GM18907 (cell line): ENCODE measurements at regions not wholly inside any gene's neighbourhood (a gene's known extent, or its start where the extent isn't known, plus 50 kb on each side); places are given as distances from the start of the nearest gene placed in this dataset.
"Not testable (repeated sequence)": the region's sequence is repeated elsewhere in the genome, so short reads cannot be mapped to it uniquely, and the experiment has no call there.

ENCODE experiments used
- ATAC-seq: cut with Tn5 transposase; IDR thresholded peaks from one replicate; pipeline ENCODE4 v1.9.1; 2021; ENCODE audit warnings: mild to moderate bottlenecking, moderate library complexity; ENCODE audit not compliant: unreplicated experiment

GRCh38 chr1:238326479-238326878 is 435.8 kb upstream of the ZP4 start:
- ATAC-seq, result not testable (repeated sequence)

DNA sequence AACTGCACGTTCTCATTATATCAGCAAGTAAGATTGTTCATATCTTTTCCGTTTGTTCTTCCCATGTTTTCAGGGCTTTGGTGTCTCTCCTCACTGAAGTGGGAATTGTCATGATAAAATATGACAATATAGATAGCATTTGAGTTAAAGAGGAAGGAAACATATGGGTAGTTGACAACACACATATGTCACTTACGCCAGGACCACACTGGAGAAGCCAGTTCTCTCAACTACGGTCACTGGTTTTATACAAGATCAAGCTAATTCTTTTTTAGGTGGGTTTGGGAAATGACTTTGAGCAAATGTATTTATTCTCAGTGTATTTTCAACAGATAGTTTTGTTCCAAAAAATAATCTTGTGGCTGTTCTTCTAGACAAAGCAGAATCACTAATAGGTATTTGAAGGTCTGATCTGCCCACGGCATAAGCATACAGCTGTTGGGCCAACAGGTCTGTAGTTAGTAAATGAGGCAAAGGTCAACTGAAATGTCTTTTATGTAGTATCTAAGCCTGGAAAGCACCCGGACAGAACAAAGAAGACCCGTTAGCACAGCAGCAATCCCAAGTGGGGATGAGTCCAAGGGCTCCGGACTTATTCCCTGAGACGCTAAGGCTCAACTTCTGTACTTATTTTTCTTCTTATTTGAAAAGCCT is 433.6 kb upstream of the ZP4 start:
- no peak for ATAC-seq

GRCh38 chr1:238323490-238323889 is 432.8 kb upstream of the ZP4 start:
- ATAC-seq, result no peak

GRCh38 chr1:238319957-238320356 is 429.2 kb upstream of the ZP4 start:
- ATAC-seq, result no peak

DNA sequence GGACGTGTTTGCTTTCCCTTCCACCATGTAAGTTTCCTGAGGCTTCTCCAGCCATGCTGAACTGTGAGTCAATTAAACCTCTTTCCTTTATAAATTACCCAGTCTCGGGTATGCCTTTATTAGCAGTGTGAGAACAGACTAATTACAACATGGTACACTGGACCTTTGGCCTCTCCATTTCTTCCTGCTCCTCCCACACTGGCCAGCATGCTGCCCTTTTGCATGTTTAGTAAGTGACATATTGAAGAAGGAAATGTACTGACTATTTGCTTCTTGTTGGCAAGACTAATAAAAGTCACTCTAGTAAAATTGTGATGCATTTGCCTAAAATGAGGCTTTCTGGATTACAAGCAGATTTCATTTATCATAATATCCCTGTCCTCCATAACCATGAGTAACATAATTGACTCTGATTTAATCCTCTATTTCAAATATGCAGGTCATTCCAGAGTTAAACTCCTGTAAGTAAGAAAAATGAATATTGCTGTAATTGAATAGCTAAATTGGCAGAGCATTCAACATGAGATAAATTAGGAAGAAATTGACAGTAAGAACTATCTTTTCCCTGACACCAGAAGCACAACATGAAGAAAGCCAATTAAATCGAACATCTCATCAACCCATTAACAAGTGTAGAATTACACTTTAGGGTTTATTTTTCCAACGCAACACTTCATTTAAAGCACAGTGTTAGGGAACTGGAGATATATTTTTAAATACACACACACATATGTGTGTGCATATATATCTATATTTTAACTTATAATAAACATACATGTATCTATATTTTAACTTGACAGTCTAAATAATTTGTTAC is 427.8 kb upstream of the ZP4 start:
- ATAC-seq, result no peak

DNA sequence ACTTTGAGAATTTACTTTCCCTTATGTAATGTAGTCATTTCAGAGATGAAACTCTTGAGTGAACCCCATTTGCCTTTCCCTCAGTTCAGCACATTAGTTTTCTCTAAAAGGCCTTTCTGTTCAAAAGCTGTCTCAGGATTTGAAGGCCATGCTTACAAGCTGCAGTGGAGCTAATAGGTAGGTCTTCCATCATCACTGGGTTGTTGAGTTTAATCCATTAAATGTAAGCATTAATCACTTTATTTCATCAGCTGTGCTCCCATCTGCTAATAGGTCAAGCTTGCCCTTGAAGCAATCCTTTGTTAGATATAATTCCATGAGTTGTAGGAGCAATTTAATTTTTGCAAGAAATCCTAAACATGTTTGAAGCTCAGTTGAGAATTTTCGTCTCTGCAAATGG is 422.2 kb upstream of the ZP4 start:
- ATAC-seq, result no peak

GRCh38 chr1:238306411-238306810 is 415.7 kb upstream of the ZP4 start:
- no peak for ATAC-seq

DNA sequence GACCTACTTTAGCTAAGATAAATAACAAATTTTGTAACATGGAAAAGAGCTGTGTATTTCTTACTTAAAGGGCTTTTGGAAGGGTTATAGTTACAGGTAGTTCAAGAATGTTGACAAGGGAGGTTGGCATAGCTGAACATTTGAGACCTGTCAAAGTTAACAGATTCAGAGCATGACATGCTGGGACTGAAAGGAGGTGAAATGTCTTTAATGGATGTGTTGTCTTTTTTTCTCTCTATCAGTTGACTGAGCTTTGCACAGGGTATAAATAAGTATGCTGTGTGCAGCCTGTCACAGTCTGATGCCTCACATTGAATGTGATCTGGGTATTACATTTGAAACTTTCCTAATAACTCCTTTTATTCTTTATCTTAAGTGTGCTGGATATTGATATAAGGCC is 411.9 kb upstream of the ZP4 start:
- no peak for ATAC-seq

DNA sequence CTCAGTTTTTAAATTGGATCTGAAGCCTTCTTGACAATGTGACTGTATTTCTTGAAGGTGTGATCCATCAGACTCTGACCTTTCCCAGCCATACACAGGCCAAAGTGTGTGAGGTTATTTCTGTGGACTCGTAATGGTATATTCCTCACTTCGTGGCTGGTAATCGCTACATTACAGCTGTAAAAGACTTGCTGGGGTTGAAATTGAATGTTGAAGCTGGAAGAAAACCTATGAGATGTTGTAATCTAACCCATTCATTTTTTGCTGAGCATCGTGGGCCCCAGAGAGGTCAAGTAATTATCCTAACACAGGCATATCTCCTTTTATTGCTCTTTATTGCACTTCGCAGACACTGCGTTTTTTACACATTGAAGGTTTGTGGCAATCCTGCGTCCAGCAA is 405.6 kb upstream of the ZP4 start:
- ATAC-seq, result no peak

GRCh38 chr1:238293075-238293474 is 402.4 kb upstream of the ZP4 start:
- ATAC-seq, result no peak

DNA sequence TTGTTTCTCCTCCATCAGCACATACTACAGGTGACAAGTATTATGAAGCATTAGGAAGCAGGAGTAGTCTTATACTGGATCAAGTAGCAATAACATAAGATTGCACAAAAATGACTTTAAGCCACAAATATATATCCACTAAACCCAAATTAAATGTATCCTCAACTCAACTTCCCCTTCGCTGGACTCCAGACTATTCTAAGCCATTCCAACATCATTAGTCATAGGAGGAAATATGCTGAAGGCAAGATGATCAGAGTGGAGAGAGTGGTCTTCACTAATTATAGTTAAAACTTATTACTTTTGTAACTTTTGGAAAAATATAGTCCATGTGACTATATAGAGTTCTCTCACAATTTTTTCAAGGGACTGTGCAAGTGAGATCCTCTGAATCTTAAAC is 390.7 kb upstream of the ZP4 start:
- no peak for ATAC-seq

- ATAC-seq, result no peak
Measured at GRCh38 chr1:238279694-238280380, 389.1 kb upstream of the ZP4 start.

DNA sequence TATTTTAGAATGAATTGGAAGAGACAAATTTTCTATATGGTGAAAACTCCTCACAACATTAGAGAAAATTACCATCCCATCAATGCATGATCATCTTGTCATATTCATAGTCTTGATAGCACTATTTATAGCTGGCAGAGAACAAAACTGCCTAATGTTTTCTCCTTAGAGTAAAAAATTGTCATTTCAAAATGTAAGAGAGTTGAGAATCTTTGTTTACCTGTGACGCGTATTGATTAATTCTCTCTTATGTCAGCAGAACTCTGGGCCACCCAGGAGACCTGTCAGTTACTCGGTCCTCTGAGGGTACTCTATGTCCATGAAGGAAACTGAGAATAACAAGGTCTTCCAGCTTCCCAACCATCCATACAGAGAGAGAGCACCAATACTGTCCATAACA is 381.4 kb upstream of the ZP4 start:
- ATAC-seq, result no peak

GRCh38 chr1:238265866-238266265 is 375.1 kb upstream of the ZP4 start:
- no peak for ATAC-seq

GRCh38 chr1:238264951-238265350 is 374.2 kb upstream of the ZP4 start:
- no peak for ATAC-seq

DNA sequence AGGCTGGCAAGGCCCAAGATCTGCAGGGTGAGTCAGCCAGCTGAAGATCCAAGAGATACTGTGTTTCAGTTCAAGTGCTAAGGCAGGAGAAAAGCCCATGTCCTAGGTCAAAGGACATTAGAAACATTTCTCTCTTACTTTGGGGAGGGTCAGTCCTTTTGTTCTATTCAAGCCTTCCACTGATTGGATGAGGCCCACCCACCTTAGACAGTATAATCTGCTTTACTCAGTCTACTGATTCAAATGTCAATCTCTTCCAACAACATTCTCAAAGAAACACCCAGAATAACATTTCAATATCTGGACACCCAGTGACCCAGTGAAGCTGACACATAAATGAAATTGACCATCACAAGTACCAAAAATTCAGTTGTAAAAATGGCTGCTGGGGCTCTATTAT is 367.8 kb upstream of the ZP4 start:
- no peak for ATAC-seq

- no peak for ATAC-seq
Measured at GRCh38 chr1:238257018-238257621, 366.4 kb upstream of the ZP4 start.

DNA sequence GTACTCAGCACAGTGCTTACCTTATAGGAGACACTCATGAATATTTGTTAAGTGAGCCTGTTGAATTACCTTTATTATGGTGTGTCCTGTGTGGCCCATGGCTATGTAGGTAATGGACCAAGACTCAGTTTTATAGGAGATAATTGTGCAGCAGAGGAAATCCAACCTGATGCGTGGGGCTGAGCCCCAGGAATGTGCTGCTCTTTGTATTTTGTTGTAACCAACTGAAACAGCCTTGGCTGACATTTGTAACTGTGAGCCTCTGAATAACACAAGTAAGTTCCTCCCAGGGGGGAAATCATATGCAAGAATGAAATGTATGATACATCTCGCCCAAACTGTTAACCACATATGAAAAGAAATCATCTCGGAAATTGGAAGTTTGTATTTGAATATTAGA is 364.2 kb upstream of the ZP4 start:
- no peak for ATAC-seq

DNA sequence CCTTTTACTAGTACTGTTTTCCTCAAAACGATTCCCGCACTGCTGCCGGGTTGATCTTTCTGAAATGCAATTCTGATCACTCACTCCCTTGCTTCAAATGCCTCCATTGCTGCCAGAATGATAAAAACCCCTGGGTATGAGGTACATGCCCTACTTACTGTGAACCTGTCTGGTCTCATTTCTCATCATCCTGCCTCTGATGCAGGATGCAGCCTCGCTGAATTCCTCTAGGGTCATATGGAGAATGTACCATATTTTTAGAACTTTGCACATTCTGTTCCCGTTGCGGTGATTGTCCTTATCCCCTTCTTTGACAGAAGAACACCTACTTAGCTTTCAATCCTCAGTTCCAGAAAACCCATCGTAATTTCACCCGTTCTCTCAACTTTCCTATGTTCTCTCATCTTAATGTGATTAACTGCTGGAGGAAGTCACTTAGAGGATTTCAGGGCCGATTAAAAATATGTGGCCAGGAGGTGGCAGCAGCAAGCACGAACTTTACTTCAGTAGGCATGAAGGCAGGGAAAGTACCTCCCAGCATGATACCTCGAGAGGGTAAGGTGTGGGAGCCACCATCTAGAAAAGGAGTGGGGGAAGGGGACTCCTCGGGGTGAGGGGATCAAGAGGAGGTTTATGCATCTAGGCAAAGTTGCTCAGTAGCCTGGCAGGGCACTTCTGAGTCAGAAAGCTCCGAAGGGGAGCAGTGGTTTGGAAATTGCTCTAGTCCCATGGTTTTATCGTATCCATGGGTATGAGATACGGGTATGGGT is 361.5 kb upstream of the ZP4 start:
- ATAC-seq, result peak; percentile 78

GRCh38 chr1:238248356-238248755 is 357.6 kb upstream of the ZP4 start:
- no peak for ATAC-seq

GRCh38 chr1:238242181-238242580 is 351.5 kb upstream of the ZP4 start:
- no peak for ATAC-seq
